ENCODE measurements at regions not wholly inside any gene's neighbourhood (a gene's known extent, or its start where the extent isn't known, plus 50 kb on each side); places are given as distances from the start of the nearest gene placed in this dataset.

DNA sequence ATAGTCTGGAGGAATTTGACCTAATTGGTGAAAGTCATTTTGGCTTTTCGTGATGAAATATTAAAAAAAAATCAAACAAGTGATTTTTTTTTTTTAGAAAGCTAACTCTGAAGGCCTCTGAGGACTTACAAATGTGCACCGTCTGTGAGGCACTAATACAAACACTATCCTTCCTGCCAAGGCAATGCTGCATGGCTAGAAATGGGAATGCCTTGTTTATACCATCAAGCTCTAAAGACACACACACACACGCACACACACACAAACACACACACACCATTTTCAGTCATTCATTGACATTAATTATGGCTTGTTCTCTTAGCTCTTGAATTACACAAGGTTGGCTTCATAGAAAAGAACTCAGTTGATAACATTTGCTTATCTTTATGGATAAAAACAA, 1242.0 kb upstream of the ACVR2A start:
- TF ChIP-seq CTCF (conservative IDR thresholded peaks at IDR 0.05; ENCODE audit: low read depth, low read length) (no peak), EZH2phosphoT487 (IDR thresholded peaks at IDR 0.05; ENCODE audit: borderline replicate concordance, low read length) (no peak), EZH2 (IDR thresholded peaks at IDR 0.05; ENCODE audit: low read length, unreplicated experiment) (no peak)

Data from PC-3 (cell line).